HG03097 (cell line): ENCODE measurements at regions not wholly inside any gene's neighbourhood (a gene's known extent, or its start where the extent isn't known, plus 50 kb on each side); places are given as distances from the start of the nearest gene placed in this dataset.
"Not testable (repeated sequence)": the region's sequence is repeated elsewhere in the genome, so short reads cannot be mapped to it uniquely, and the experiment has no call there.

Experiments used
- ATAC-seq: cut with Tn5 transposase; IDR thresholded peaks from one replicate; pipeline ENCODE4 v1.9.1; 2021; ENCODE audit not compliant: unreplicated experiment, low FRiP score

GRCh38 chr4:85152480-85152879 is 186.0 kb upstream of the WDFY3 start:
- ATAC-seq = no peak

GRCh38 chr4:85153221-85153620 is 186.7 kb upstream of the WDFY3 start:
- no peak for ATAC-seq

DNA sequence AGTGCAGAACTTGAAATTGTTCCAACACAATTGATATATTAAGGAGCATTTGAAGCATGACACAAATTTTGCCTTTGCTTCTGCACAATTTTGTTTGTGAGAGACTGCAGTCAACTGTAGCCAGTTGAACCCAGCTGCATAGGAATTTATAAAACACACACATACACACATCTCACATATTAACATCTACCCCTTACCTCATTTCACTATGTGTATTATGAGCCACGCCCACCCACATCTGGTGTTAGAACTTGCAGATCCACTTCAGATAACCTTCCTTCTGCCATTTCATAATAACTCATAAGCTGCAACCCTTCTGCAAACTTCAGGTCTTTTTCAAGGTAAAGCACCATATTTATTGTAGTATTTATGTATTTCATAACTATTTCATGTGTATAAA is 188.1 kb upstream of the WDFY3 start:
- ATAC-seq = no peak

DNA sequence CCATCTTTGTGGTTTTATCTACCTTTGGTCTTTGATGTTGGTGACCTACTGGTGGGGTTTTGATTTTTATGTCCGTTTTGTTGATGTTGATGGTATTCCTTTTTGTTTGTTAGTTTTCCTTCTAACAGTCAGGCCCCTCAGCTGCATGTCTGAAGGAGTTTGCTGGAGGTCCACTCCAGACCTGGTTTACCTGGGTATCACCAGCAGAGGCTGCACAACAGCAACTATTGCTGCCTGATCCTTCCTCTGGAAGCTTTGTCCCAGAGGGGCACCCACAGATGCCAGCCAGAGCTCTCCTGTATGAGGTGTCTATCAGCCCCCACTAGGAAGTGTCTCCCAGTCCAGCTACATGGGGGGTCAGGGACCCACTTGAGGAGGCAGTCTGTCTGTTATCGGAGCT is 199.3 kb upstream of the WDFY3 start:
- ATAC-seq = no peak

- ATAC-seq = no peak
Observed at GRCh38 chr4:85166318-85166717, 199.8 kb upstream of the WDFY3 start.

DNA sequence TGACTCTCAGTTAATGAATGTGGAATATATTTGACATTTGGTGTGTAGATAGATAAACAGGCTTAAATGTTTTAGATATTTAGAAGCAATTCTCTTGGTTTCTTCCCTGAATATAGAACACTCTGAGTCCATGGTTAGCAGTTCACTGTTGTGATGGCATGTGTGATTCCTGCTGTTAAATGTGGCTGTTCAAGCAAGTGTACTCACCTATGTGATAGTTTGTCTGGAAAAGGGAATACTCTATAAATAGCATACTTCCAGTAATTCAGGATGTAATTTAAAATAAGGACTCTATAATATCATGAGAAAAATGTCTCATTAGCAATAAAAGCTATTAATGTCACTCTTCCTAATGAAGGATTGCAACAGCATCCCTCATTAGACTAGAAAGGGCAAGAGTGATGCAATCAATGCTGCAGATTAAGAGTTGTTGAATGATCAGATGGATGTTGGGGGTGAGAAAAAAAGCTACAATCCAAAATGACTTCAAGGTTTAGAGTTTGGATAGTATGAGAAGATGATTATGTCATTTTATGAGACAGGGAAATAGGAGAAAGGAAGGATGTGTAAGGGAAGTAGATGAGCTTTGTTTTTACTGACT is 201.8 kb upstream of the WDFY3 start:
- no peak for ATAC-seq

- ATAC-seq = no peak
Observed at GRCh38 chr4:85170241-85170640, 203.8 kb upstream of the WDFY3 start.

DNA sequence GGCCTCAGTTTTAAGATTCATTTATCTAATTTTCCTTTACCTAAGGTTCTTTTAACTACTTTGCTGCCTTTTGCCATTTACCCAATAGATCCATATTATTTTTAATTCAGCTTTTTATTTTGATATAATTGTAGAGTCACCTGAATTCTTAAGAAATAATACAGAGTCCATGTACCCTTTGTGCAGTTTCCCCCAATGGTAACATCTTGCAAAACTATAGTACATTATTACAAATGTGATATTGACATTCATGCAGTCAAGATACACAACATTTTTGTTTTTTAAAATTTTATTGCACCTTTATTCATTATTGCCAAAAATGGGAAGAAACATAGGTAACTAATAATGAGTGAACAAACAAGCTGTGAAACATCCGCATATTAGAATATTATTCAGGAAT is 208.7 kb upstream of the WDFY3 start:
- ATAC-seq = no peak

DNA sequence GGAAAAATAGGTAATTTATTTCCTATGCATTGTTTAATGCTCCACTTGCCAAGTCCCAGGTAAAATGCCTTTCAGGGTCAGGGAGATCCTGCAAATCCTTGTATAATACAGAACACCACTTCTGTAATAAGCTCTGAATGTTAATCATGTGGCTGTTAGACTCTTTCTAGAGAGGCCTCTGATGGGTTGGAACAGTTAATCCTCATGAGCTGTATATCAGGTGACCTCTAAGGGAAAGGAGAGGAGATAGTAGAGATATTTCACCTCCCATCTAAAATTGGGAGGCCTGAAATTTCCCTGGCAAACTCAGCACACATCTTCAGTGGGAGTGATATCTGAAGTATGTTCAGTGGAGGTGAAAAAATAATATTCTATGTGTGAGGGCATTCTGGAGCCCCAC is 210.6 kb upstream of the WDFY3 start:
- no peak for ATAC-seq

GRCh38 chr4:85177679-85178078 is 211.2 kb upstream of the WDFY3 start:
- ATAC-seq = no peak

DNA sequence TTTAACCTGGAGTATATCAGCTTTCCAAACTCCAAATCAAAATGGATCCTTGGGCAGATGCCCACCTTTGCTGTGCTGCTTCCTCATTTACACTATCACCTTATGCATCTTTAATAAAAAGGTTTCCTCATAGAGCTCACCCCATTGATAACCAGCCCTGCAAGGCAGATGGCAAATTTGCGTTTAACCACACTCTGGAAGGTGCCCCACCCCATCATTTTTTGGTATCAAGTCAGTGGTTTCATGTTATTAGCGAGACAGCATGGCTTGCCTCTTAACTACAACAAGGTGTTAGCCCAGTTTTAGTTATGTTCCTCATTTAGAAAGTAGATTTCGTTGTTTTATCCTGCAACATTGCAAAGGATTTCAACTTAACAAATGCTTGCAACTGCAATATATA is 214.0 kb upstream of the WDFY3 start:
- ATAC-seq = no peak

GRCh38 chr4:85187106-85187505 is 220.6 kb upstream of the WDFY3 start:
- no peak for ATAC-seq

GRCh38 chr4:85196015-85196414 is 229.5 kb upstream of the WDFY3 start:
- not testable (repeated sequence) for ATAC-seq

GRCh38 chr4:85200106-85200505 is 233.6 kb upstream of the WDFY3 start:
- no peak for ATAC-seq

DNA sequence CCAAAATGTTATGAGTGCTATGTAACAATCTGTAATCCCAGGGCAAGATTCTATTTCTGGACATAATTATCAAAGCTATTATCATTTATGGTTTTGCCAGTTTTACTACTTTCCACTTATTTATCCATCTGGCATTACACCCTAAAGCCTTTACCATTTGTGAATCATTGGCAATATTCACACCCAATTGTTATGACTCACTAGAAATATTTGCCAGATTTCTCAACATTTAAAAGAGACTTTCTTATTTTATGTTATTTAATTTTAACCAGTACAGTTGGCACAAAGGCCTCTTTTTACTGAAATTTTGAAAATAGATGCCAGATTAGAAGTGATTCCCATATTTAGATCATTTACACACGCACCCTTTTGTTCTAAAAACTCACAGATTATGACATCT is 242.7 kb upstream of the WDFY3 start:
- no peak for ATAC-seq

- ATAC-seq = no peak
Observed at GRCh38 chr4:85210353-85210752, 243.9 kb upstream of the WDFY3 start.

DNA sequence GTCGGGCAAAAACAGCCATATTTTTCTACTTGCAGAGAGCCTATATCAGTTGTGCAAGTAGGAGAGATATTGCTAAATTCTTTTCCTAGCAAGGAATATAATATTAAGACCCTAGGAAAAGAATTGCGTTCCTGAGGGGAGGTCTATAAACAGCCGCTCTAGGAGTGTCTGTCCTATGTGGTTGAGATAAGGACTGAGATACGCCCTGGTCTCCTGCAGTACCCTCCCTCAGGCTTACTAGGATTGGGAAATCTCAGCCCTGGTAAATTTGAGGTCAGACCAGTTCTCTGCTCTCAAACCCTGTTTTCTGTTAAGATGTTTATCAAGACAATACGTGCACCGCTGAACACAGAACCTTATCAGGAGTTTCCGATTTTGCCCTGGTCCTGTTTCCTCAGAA is 250.1 kb upstream of the WDFY3 start:
- not testable (repeated sequence) for ATAC-seq

DNA sequence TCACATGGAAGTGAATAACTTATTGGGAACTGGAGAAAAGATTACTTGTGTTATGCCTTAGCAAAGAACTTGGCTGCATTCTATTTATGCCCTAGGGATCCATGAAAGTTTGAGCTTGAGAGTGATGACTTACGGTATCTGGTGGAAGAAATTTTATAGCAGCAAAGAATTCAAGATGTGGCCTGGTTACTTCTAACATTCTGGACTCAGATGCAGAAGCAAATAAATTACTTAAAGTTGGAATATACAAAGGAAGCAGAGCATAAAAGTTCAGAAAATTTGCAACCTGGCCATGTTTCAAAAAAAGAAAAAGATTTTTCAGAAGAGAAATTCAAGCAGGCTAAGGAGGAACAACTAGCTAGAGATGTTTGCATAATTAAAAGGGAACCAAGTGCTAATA is 252.3 kb upstream of the WDFY3 start:
- no peak for ATAC-seq

DNA sequence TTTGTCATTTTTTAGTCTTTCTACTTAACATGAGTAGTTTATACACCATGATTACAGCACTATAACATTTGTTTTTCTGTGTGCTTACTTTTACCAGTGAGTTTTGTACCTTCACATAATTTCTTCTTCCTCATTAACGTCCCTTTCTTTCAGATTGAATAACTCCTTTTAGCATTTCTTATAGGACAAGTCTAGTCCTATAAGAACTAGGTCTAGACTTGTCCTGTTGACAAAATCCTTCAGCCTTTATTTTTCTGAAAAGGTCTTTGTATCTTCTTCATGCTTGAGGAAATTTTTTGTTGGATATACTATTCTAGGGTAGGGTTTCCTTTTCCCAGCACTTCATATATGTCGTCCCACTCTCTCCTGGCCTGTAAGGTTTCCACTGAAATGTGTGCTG is 253.3 kb upstream of the ARHGAP24 start:
- ATAC-seq = no peak

DNA sequence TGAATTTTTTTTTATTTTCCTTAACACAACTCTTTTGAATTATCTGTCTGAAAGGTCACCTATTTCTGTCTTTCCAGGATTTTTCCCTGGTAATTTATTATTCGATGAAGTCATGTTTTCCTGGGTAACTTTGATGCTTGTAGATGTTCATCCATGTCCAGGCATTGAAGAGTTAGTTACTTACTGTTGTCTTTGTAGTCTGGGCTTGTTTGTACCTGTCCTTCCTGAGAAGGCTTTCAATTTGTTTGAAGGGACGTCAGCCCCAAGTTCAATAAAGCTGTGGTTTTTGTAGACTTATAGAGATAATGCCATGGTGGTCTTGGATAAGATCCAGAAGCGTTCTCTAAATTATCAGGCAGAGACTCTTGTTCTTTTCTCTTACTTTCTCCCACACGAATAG is 252.4 kb upstream of the ARHGAP24 start:
- no peak for ATAC-seq

GRCh38 chr4:85228264-85228663 is 246.7 kb upstream of the ARHGAP24 start:
- ATAC-seq = no peak

GRCh38 chr4:85233516-85233915 is 241.4 kb upstream of the ARHGAP24 start:
- no peak for ATAC-seq

- no peak for ATAC-seq
Observed at GRCh38 chr4:85243857-85244256, 231.1 kb upstream of the ARHGAP24 start.
